SK-N-SH treated with all-trans-retinoic acid at 6 μM for 48 hours (cell line): ENCODE measurements at regions not wholly inside any gene's neighbourhood (a gene's known extent, or its start where the extent isn't known, plus 50 kb on each side); places are given as distances from the start of the nearest gene placed in this dataset.

ENCODE experiments used
- ATAC-seq: fragments of 200-7000 bp; cut with Tn5 transposase; 3 replicates; pipeline ENCODE4 v1.9.1; 2020; ENCODE audit warnings: mild to moderate bottlenecking, moderate library complexity
- ARNTL ChIP-seq: fragments of 450-650 bp; formaldehyde crosslinking; IDR thresholded peaks from 2 replicates; pipeline ENCODE4 v1.5.0; 2020; ENCODE audit warnings: low read depth, mild to moderate bottlenecking, moderate library complexity, borderline replicate concordance
- BACH2 ChIP-seq: fragments of 250-450 bp; sonication (Bioruptor Pico); IDR thresholded peaks from 2 replicates; pipeline ENCODE4 v1.9.0; 2021; ENCODE audit warnings: mild to moderate bottlenecking, borderline replicate concordance
- CREB5 ChIP-seq: fragments of 250-450 bp; sonication (Bioruptor Pico); IDR thresholded peaks from 2 replicates; pipeline ENCODE4 v1.5.1; 2020; ENCODE audit warnings: low read depth, mild to moderate bottlenecking, moderate library complexity
- CSRNP3 ChIP-seq: fragments of 250-450 bp; sonication (Bioruptor Pico); IDR thresholded peaks from 2 replicates; pipeline ENCODE4 v1.5.1; 2021; ENCODE audit warnings: mild to moderate bottlenecking, moderate library complexity
- ESRRG ChIP-seq: fragments of 250-450 bp; sonication (Bioruptor Pico); IDR thresholded peaks from 2 replicates; pipeline ENCODE4 v1.6.1; 2021; ENCODE audit warnings: mild to moderate bottlenecking
- GLIS3 ChIP-seq: fragments of 250-450 bp; sonication (Bioruptor Pico); IDR thresholded peaks from 2 replicates; pipeline ENCODE4 v1.5.0; 2020; ENCODE audit warnings: mild to moderate bottlenecking, moderate library complexity
- OSR1 ChIP-seq: fragments of 250-450 bp; sonication (Bioruptor Pico); IDR thresholded peaks from 2 replicates; pipeline ENCODE4 v1.8.0; 2022; ENCODE audit warnings: moderate library complexity, mild to moderate bottlenecking, inconsistent platforms
- PATZ1 ChIP-seq: fragments of 250-450 bp; sonication (Bioruptor Pico); IDR thresholded peaks from 2 replicates; pipeline ENCODE4 v1.8.0; 2020; ENCODE audit warnings: mild to moderate bottlenecking, moderate library complexity, borderline replicate concordance
- PPARA ChIP-seq: fragments of 250-450 bp; sonication (Bioruptor Pico); IDR thresholded peaks from 2 replicates; pipeline ENCODE4 v1.5.0; 2020; ENCODE audit warnings: mild to moderate bottlenecking, borderline replicate concordance
- RARB ChIP-seq: fragments of 250-450 bp; sonication (Bioruptor Pico); IDR thresholded peaks from 2 replicates; pipeline ENCODE4 v1.8.0; 2021; ENCODE audit warnings: mild to moderate bottlenecking, moderate library complexity
- SNAI2 ChIP-seq: fragments of 250-450 bp; sonication (Bioruptor Pico); IDR thresholded peaks from 2 replicates; pipeline ENCODE4 v1.5.0; 2020; ENCODE audit warnings: mild to moderate bottlenecking, moderate library complexity
- TCF4 ChIP-seq: fragments of 250-450 bp; sonication (Bioruptor Pico); IDR thresholded peaks from 2 replicates; pipeline ENCODE4 v1.8.0; 2021; ENCODE audit warnings: mild to moderate bottlenecking, moderate library complexity, borderline replicate concordance
- TSHZ2 ChIP-seq: fragments of 250-450 bp; sonication (Bioruptor Pico); IDR thresholded peaks from 2 replicates; pipeline ENCODE4 v1.5.0; 2020; ENCODE audit warnings: mild to moderate bottlenecking, moderate library complexity
- ZC3H10 ChIP-seq: fragments of 250-450 bp; sonication (Bioruptor Pico); IDR thresholded peaks from 2 replicates; pipeline ENCODE4 v1.5.1; 2021; ENCODE audit warnings: mild to moderate bottlenecking, moderate library complexity
- ZFP30 ChIP-seq: fragments of 450-650 bp; formaldehyde crosslinking; IDR thresholded peaks from 2 replicates; pipeline ENCODE4 v1.5.0; 2022; ENCODE audit warnings: mild to moderate bottlenecking, moderate library complexity
- ZNF565 ChIP-seq: fragments of 450-650 bp; formaldehyde crosslinking; conservative IDR thresholded peaks from 2 replicates; pipeline ENCODE4 v1.5.0; 2020; ENCODE audit warnings: low read depth, mild to moderate bottlenecking, moderate library complexity
- ZNF70 ChIP-seq: fragments of 450-650 bp; formaldehyde crosslinking; IDR thresholded peaks from 2 replicates; pipeline ENCODE4 v1.5.0; 2020; ENCODE audit warnings: mild to moderate bottlenecking, moderate library complexity
- ZNF8 ChIP-seq: fragments of 450-650 bp; formaldehyde crosslinking; IDR thresholded peaks from 2 replicates; pipeline ENCODE4 v1.5.0; 2020; ENCODE audit warnings: mild to moderate bottlenecking, moderate library complexity

- TF ChIP-seq SNAI2 (CRISPR knock-in tag) (no peak), ZNF8 (no peak), ZC3H10 (CRISPR knock-in tag) (no peak), CREB5 (CRISPR knock-in tag) (no peak), ZNF70 (CRISPR knock-in tag) (no peak), TSHZ2 (CRISPR knock-in tag) (no peak), TCF4 (CRISPR knock-in tag) (no peak), ESRRG (CRISPR knock-in tag) (no peak)
- TF ChIP-seq, all 23 proteins: peak for 0
- no peak for ATAC-seq
Measured at GRCh38 chr2:185891403-185891802, 152.8 kb downstream of the FSIP2 start.

GRCh38 chr2:185891804-185892411 is 153.3 kb downstream of the FSIP2 start:
- ATAC-seq, result no peak
- TF ChIP-seq CSRNP3 (CRISPR knock-in tag) (no peak), ZNF565 (CRISPR knock-in tag) (no peak), TSHZ2 (CRISPR knock-in tag) (no peak), ZC3H10 (CRISPR knock-in tag) (no peak), ESRRG (CRISPR knock-in tag) (no peak), SNAI2 (CRISPR knock-in tag) (no peak), PPARA (no peak), ZNF70 (CRISPR knock-in tag) (no peak), ZNF8 (no peak), CREB5 (CRISPR knock-in tag) (no peak), OSR1 (no peak), ZFP30 (CRISPR knock-in tag) (no peak), ARNTL (CRISPR knock-in tag) (no peak)

GRCh38 chr2:185892484-185892883 is 153.9 kb downstream of the FSIP2 start:
- ATAC-seq, result no peak
- TF ChIP-seq BACH2 (CRISPR knock-in tag) (no peak), ZNF565 (CRISPR knock-in tag) (no peak), OSR1 (no peak), TCF4 (CRISPR knock-in tag) (no peak), SNAI2 (CRISPR knock-in tag) (no peak)

- no peak for ATAC-seq
- TF ChIP-seq ARNTL (CRISPR knock-in tag) (no peak), SNAI2 (CRISPR knock-in tag) (no peak), BACH2 (CRISPR knock-in tag) (no peak), OSR1 (no peak), CREB5 (CRISPR knock-in tag) (no peak), CSRNP3 (CRISPR knock-in tag) (no peak), PATZ1 (CRISPR knock-in tag) (no peak), ZNF565 (CRISPR knock-in tag) (no peak), GLIS3 (no peak), ZC3H10 (CRISPR knock-in tag) (no peak), RARB (no peak)
Measured at GRCh38 chr2:185894223-185894622, 155.6 kb downstream of the FSIP2 start.
